HL-60 (cell line): ENCODE measurements at regions not wholly inside any gene's neighbourhood (a gene's known extent, or its start where the extent isn't known, plus 50 kb on each side); places are given as distances from the start of the nearest gene placed in this dataset.

Experiments used
- POLR2AphosphoS5 ChIP-seq: IDR thresholded peaks from 2 replicates; pipeline ENCODE4 v1.6.1; 2012; ENCODE audit warnings: low read depth
- TF ChIP-seq, protein P1 (sequence below): IDR thresholded peaks from one replicate; pipeline ENCODE4 v1.5.1; 2011; ENCODE audit warnings: low read length, control low read depth, inconsistent platforms; ENCODE audit not compliant: insufficient read depth
- TF ChIP-seq, protein P2 (sequence below): IDR thresholded peaks from 2 replicates; pipeline ENCODE4 v1.6.1; 2012; ENCODE audit warnings: low read depth; ENCODE audit not compliant: insufficient replicate concordance

DNA sequence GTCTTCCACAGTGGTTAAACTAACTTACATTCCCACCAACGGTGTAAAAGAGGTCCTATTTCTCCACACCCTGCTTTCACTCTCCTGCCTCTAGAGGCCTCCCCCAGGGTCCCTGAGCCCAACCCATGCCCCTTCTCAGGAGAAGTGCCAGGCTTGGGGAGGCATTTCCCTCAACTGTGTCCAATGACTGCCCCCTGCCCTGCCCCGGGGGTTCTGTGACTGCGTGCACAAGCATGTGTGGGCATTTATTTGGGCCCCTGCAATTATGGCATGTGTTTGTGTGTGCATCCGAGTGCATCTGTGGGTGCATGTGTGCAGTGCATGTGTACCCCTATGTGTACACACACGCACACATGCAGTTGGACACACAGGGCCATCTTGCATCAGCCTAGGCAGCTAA lies 57.3 kb downstream of the INHBB start:
- TF ChIP-seq POLR2AphosphoS5 = no peak
- TF ChIP-seq, protein P1, sequence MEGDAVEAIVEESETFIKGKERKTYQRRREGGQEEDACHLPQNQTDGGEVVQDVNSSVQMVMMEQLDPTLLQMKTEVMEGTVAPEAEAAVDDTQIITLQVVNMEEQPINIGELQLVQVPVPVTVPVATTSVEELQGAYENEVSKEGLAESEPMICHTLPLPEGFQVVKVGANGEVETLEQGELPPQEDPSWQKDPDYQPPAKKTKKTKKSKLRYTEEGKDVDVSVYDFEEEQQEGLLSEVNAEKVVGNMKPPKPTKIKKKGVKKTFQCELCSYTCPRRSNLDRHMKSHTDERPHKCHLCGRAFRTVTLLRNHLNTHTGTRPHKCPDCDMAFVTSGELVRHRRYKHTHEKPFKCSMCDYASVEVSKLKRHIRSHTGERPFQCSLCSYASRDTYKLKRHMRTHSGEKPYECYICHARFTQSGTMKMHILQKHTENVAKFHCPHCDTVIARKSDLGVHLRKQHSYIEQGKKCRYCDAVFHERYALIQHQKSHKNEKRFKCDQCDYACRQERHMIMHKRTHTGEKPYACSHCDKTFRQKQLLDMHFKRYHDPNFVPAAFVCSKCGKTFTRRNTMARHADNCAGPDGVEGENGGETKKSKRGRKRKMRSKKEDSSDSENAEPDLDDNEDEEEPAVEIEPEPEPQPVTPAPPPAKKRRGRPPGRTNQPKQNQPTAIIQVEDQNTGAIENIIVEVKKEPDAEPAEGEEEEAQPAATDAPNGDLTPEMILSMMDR = no peak
- TF ChIP-seq, protein P2, sequence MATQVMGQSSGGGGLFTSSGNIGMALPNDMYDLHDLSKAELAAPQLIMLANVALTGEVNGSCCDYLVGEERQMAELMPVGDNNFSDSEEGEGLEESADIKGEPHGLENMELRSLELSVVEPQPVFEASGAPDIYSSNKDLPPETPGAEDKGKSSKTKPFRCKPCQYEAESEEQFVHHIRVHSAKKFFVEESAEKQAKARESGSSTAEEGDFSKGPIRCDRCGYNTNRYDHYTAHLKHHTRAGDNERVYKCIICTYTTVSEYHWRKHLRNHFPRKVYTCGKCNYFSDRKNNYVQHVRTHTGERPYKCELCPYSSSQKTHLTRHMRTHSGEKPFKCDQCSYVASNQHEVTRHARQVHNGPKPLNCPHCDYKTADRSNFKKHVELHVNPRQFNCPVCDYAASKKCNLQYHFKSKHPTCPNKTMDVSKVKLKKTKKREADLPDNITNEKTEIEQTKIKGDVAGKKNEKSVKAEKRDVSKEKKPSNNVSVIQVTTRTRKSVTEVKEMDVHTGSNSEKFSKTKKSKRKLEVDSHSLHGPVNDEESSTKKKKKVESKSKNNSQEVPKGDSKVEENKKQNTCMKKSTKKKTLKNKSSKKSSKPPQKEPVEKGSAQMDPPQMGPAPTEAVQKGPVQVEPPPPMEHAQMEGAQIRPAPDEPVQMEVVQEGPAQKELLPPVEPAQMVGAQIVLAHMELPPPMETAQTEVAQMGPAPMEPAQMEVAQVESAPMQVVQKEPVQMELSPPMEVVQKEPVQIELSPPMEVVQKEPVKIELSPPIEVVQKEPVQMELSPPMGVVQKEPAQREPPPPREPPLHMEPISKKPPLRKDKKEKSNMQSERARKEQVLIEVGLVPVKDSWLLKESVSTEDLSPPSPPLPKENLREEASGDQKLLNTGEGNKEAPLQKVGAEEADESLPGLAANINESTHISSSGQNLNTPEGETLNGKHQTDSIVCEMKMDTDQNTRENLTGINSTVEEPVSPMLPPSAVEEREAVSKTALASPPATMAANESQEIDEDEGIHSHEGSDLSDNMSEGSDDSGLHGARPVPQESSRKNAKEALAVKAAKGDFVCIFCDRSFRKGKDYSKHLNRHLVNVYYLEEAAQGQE = no peak
